HL-60 (cell line): ENCODE measurements at regions not wholly inside any gene's neighbourhood (a gene's known extent, or its start where the extent isn't known, plus 50 kb on each side); places are given as distances from the start of the nearest gene placed in this dataset.

Experiments
- DNase-seq, 2 experiments: peaks; one replicate each; pipeline ENCODE4 v3.0.0-alpha.2; 2010 to 2020; ENCODE audit warnings: low read depth in 1 of 2, low spot score in 1 of 2
- H3K27ac ChIP-seq: fragments of 250-450 bp; sonication (Bioruptor Pico); replicated peaks from 2 replicates; pipeline ENCODE4 v1.5.1; 2020; ENCODE audit warnings: mild to moderate bottlenecking, moderate library complexity
- H3K27me3 ChIP-seq: fragments of 250-450 bp; sonication (Bioruptor Pico); 2 replicates; pipeline ENCODE4 v1.5.1; 2021; ENCODE audit warnings: mild to moderate bottlenecking, moderate library complexity; ENCODE audit not compliant: insufficient read depth, poor library complexity, severe bottlenecking
- H3K4me3 ChIP-seq: replicated peaks from 2 replicates; pipeline ENCODE4 v1.5.1; 2011; ENCODE audit warnings: mild to moderate bottlenecking, control low read depth, low read length; ENCODE audit not compliant: insufficient read depth
- CTCF ChIP-seq: IDR thresholded peaks from one replicate; pipeline ENCODE4 v1.5.1; 2011; ENCODE audit warnings: low read length, control low read depth, inconsistent platforms; ENCODE audit not compliant: insufficient read depth
- GABPA ChIP-seq: IDR thresholded peaks from 2 replicates; pipeline ENCODE4 v1.6.1; 2012; ENCODE audit warnings: low read depth
- POLR2AphosphoS5 ChIP-seq: IDR thresholded peaks from 2 replicates; pipeline ENCODE4 v1.6.1; 2012; ENCODE audit warnings: low read depth
- REST ChIP-seq: IDR thresholded peaks from 2 replicates; pipeline ENCODE4 v1.6.1; 2012; ENCODE audit warnings: low read depth; ENCODE audit not compliant: insufficient replicate concordance
- SPI1 ChIP-seq: IDR thresholded peaks from 2 replicates; pipeline ENCODE4 v1.6.1; 2012; ENCODE audit warnings: low read depth, mild to moderate bottlenecking, borderline replicate concordance

- Histone ChIP-seq H3K27me3 (no peaks in the 10 kb centered on the region), H3K4me3 (no peak overlapping the region), H3K27ac (no peak overlapping the region)
- TF ChIP-seq POLR2AphosphoS5, result no peak
- peak; percentile 49 for TF ChIP-seq GABPA
- peak; percentile 92 for TF ChIP-seq SPI1
- DNase-seq, result no peak
These were observed 602.0 kb upstream of the CPEB2 start for GRCh38 chr4:14400307-14400706.

- no peak overlapping the region for H3K4me3 ChIP-seq
- TF ChIP-seq SPI1 (no peak), REST (no peak), CTCF (no peak), POLR2AphosphoS5 (no peak), GABPA (no peak)
- no peak overlapping the region for H3K27ac ChIP-seq
- no peaks in the 10 kb centered on the region for H3K27me3 ChIP-seq
- no peak for DNase-seq
These were observed 599.1 kb upstream of the CPEB2 start for GRCh38 chr4:14403132-14403531.

GRCh38 chr4:14404730-14405129 lies 597.6 kb upstream of the CPEB2 start:
- no peak for TF ChIP-seq CTCF
- no peak for TF ChIP-seq GABPA
- TF ChIP-seq SPI1, result no peak
- TF ChIP-seq REST, result no peak
- TF ChIP-seq POLR2AphosphoS5, result no peak
- no peak overlapping the region for H3K27ac ChIP-seq
- H3K4me3 ChIP-seq, result no peak overlapping the region
- DNase-seq, result no peak
- H3K27me3 ChIP-seq, result no peaks in the 10 kb centered on the region

- H3K27me3 ChIP-seq, result no peaks in the 10 kb centered on the region
- no peak for TF ChIP-seq CTCF
- no peak for TF ChIP-seq REST
- TF ChIP-seq POLR2AphosphoS5, result no peak
- no peak for TF ChIP-seq GABPA
- TF ChIP-seq SPI1, result no peak
- DNase-seq, result no peak
- no peak overlapping the region for H3K27ac ChIP-seq
- no peak overlapping the region for H3K4me3 ChIP-seq
These were observed 591.8 kb upstream of the CPEB2 start for GRCh38 chr4:14410516-14410915.
